Stomach (tissue), 8 donors: ENCODE measurements at regions not wholly inside any gene's neighbourhood (a gene's known extent, or its start where the extent isn't known, plus 50 kb on each side); places are given as distances from the start of the nearest gene placed in this dataset.

ENCODE experiments used
- DNase-seq, 2 donors: peaks; one replicate each; pipeline versions ENCODE4 v3.0.0 to v3.0.0-alpha.2; 2013 to 2019
- H3K27ac ChIP-seq, 5 donors: fragments of 200-600 bp in 4 of 5; sonication (generic) in 4 of 5; one replicate each; pipeline ENCODE4 v1.5.1; 2013 to 2019; ENCODE audit warnings: mild to moderate bottlenecking in 1 of 5, moderate library complexity in 1 of 5
- H3K27me3 ChIP-seq, 3 donors: fragments of 200-600 bp; sonication (generic); one replicate each; pipeline ENCODE4 v1.5.1; 2017 to 2019; ENCODE audit warnings: mixed run types in 1 of 3
- H3K36me3 ChIP-seq, 4 donors: fragments of 200-600 bp; sonication (generic); 1 replicate in 3 of 4; 2 replicates in 1 of 4; pipeline ENCODE4 v1.5.1; 2016 to 2019
- H3K4me1 ChIP-seq, 4 donors: fragments of 200-600 bp; sonication (generic); one replicate each; pipeline ENCODE4 v1.5.1; 2016 to 2019
- H3K4me3 ChIP-seq, 4 donors: fragments of 200-600 bp; sonication (generic) in 3 of 4; one replicate each; pipeline ENCODE4 v1.5.1; 2016 to 2019; ENCODE audit warnings: mild to moderate bottlenecking in 1 of 4
- H3K9me3 ChIP-seq, 4 donors: fragments of 200-600 bp; sonication (generic); one replicate each; pipeline ENCODE4 v1.5.1; 2016 to 2019
- CTCF ChIP-seq, 7 experiments: fragments of 450-650 bp in 4 of 7; fragments of 200-600 bp in 3 of 7; sonication (generic) in 3 of 7; IDR thresholded peaks; one replicate each; pipeline ENCODE4 v1.5.1; 2016 to 2019; ENCODE audit warnings: antibody characterized with exemption in 7 of 7, control low read depth in 2 of 7, mild to moderate bottlenecking in 1 of 7
- EP300 ChIP-seq: sonication (generic); formaldehyde crosslinking; IDR thresholded peaks from one replicate; pipeline ENCODE4 v1.6.1; 2017; ENCODE audit warnings: antibody characterized with exemption
- POLR2A ChIP-seq, 4 donors: fragments of 450-650 bp; IDR thresholded peaks; one replicate each; pipeline ENCODE4 v1.6.1; 2016; ENCODE audit warnings: antibody characterized with exemption in 4 of 4, control low read depth in 2 of 4, mild to moderate bottlenecking in 1 of 4, moderate library complexity in 1 of 4
- POLR2AphosphoS5 ChIP-seq, 3 donors: sonication (generic); formaldehyde crosslinking; IDR thresholded peaks; one replicate each; pipeline ENCODE4 v1.6.1; 2016; ENCODE audit warnings: antibody characterized with exemption in 3 of 3
- WGBS, 5 donors: extraction: QIAGEN DNeasy Blood & Tissue Kit in 3 of 5; methylation state at CpG; one replicate each; pipeline versions ENCODE4 v1.1.5 to v1.1.7; 2013 to 2018; 5-methylcytosine and 5-hydroxymethylcytosine counted together
- intact Hi-C: fragments of 100-400 bp; cut with DNase I; formaldehyde crosslinking; loops from one replicate; pipeline ENCODE4 v1.15.1; 2023; ENCODE audit warnings: low total_unique reads
- donor health status: healthy with polysubstance abuse.
- donor health status: Bipolar disorder and iron deficiency.
- donor health status: healthy.

DNA sequence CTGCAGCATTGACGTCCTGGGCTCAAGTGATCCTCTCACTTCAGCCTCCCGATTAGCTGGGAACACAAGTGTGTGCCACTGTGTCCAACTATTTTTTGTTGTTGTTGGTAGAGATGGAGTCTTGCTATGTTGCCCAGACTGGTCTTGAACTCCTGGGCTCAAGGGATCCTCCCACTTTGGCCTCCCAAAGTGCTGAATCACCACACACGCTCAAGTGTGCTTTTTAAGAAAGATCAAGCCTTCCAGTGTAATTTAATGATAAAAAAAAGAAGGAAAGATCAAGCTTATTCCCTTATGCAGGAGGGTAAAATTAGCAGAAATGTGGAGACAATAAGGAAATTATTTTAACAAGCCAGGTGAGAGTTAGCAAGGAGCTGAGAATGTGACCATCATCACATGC, 61.1 kb upstream of the SERBP1 start:
- H3K27ac ChIP-seq = no peak overlapping the region
- no peak overlapping the region for H3K4me3 ChIP-seq
- intact Hi-C loops = loop anchor here (5.0 kb wide), 1 partner anchor 144 kb away; no protein-coding TSS in a partner anchor
- H3K36me3 ChIP-seq = no peaks in the 10 kb centered on the region
- TF ChIP-seq CTCF (IDR thresholded peaks at IDR 0.05) (no peak), POLR2AphosphoS5 (IDR thresholded peaks at IDR 0.05) (no peak), EP300 (no peak), POLR2A (IDR thresholded peaks at IDR 0.05) (no peak)
- no peaks in the 10 kb centered on the region for H3K27me3 ChIP-seq
- no peaks in the 10 kb centered on the region for H3K9me3 ChIP-seq
- DNase-seq = no peak
- 83 to 94% (median 84%) methylated on average over 3 of the region's 3 CpGs for WGBS, 5 donors
- no peaks in the 10 kb centered on the region for H3K4me1 ChIP-seq

DNA sequence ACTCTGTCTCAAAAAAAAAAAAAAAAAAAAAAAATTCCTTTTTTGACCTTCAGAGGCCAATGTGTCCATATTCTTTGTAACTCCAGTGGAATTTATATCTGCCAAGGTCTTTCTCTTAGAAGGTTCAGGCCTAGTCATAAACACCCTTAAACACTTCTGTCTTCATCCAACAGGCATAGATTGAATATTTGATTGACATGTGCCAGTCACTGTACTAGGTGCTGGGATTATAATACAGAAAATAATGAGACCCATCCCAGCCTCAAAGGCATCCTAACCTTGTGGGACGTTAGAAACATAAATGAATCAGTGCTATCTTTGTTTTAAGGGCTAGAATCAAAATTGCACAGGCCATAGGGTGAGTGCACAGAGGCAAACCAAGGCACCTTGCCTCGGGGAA, 62.9 kb upstream of the SERBP1 start:
- H3K9me3 ChIP-seq = no peaks in the 10 kb centered on the region
- 70 to 80% (median 75%) methylated on average over 2 of the region's 2 CpGs for WGBS, 5 donors
- H3K27ac ChIP-seq = no peak overlapping the region
- no peak for DNase-seq
- H3K4me3 ChIP-seq = no peak overlapping the region
- intact Hi-C loops = loop anchor here (5.0 kb wide), 1 partner anchor 146 kb away; no protein-coding TSS in a partner anchor
- H3K27me3 ChIP-seq = no peaks in the 10 kb centered on the region
- TF ChIP-seq EP300 (no peak), CTCF (IDR thresholded peaks at IDR 0.05) (no peak)
- H3K36me3 ChIP-seq = no peaks in the 10 kb centered on the region
- H3K4me1 ChIP-seq = no peaks in the 10 kb centered on the region

DNA sequence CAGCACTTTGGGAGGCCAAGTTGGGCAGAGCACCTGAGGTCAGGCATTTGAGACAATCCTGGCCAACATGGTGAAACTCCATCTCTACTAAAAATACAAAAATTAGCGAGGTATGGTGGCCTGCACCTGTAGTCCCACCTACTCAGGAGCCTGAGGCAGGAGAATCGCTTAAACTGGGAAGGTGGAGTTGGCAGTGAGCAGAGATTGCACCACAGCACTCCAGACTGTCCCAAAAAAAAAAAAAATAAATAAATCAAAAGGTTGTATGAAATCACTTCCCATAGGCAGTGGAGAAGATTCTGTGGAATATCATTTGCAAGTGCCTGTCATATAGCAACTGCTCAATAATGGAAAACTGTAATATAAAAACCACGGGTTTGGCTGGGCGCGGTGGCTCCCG, 65.1 kb upstream of the SERBP1 start:
- WGBS, 5 donors = 88 to 94% (median 92%) methylated on average over 6 of the region's 6 CpGs
- peaks cover 0 to 2% (median 1%) of the 10 kb centered on the region in 4 donors for H3K4me1 ChIP-seq

DNA sequence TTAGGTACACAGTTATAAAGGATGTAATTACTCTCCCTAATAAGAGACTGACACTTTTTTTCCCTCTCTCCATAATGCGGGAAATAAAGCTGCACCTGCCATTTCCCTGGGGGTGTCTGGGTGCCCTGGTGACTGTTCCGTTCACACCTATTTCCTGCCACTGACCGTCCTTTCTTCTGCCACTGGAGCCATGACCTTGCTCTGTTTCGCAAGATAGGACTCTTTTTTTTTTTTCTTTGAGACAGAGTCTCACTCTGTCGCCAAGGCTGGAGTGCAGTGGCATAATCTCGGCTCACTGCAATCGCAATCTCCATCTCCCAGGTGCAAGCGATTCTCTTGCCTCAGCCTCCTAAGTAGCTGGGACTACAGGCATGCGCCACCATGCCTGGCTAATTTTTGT, 66.1 kb upstream of the SERBP1 start:
- no peaks in the 10 kb centered on the region for H3K36me3 ChIP-seq
- peaks cover 0 to 6% (median 5%) of the 10 kb centered on the region in 4 donors for H3K4me1 ChIP-seq
- intact Hi-C loops = no loop called here
- H3K27ac ChIP-seq = no peak overlapping the region
- TF ChIP-seq CTCF (IDR thresholded peaks at IDR 0.05) = no peak
- TF ChIP-seq EP300 = no peak
- no peak for TF ChIP-seq POLR2AphosphoS5 (IDR thresholded peaks at IDR 0.05)
- TF ChIP-seq POLR2A (IDR thresholded peaks at IDR 0.05) = no peak
- 71 to 83% (median 74%) methylated on average over 9 of the region's 9 CpGs for WGBS, 5 donors
- DNase-seq = no peak
- H3K9me3 ChIP-seq = no peaks in the 10 kb centered on the region
- peaks cover 0 to 4% (median 0%) of the 10 kb centered on the region in 3 donors for H3K27me3 ChIP-seq
- no peak overlapping the region for H3K4me3 ChIP-seq

More for the DNA sequence above, 65.1 kb upstream of the SERBP1 start:
- Histone ChIP-seq H3K4me3 (no peak overlapping the region), H3K9me3 (no peaks in the 10 kb centered on the region), H3K27ac (no peak overlapping the region), H3K36me3 (no peaks in the 10 kb centered on the region), H3K27me3 (no peaks in the 10 kb centered on the region)
- DNase-seq = no peak
- intact Hi-C loops = no loop called here
- TF ChIP-seq CTCF (IDR thresholded peaks at IDR 0.05) (no peak), POLR2AphosphoS5 (IDR thresholded peaks at IDR 0.05) (no peak), EP300 (no peak), POLR2A (IDR thresholded peaks at IDR 0.05) (no peak)
